Prostate gland (tissue), 2 donors: ENCODE measurements at regions not wholly inside any gene's neighbourhood (a gene's known extent, or its start where the extent isn't known, plus 50 kb on each side); places are given as distances from the start of the nearest gene placed in this dataset.

Source experiments
- CTCF ChIP-seq, 4 experiments: fragments of 200-600 bp in 2 of 4; fragments of 450-650 bp in 2 of 4; sonication (generic) in 2 of 4; IDR thresholded peaks; 1 replicate in 3 of 4; 2 replicates in 1 of 4; pipeline ENCODE4 v1.5.1; 2016 to 2019; ENCODE audit warnings: antibody characterized with exemption in 4 of 4, mild to moderate bottlenecking in 2 of 4, moderate library complexity in 2 of 4
- POLR2A ChIP-seq: fragments of 450-650 bp; IDR thresholded peaks from one replicate; pipeline ENCODE4 v1.6.1; 2016; ENCODE audit warnings: antibody characterized with exemption, mild to moderate bottlenecking
- POLR2AphosphoS5 ChIP-seq: sonication (generic); formaldehyde crosslinking; IDR thresholded peaks from one replicate; pipeline ENCODE4 v1.6.1; 2017; ENCODE audit warnings: antibody characterized with exemption

GRCh38 chr21:35190201-35190701, 141.1 kb upstream of the RUNX1 start:
- TF ChIP-seq CTCF (IDR thresholded peaks at IDR 0.05) (no peak), POLR2A (no peak), POLR2AphosphoS5 (no peak)
